ENCODE measurements at regions not wholly inside any gene's neighbourhood (a gene's known extent, or its start where the extent isn't known, plus 50 kb on each side); places are given as distances from the start of the nearest gene placed in this dataset.

GRCh38 chr4:140277576-140277975 is 95.9 kb upstream of the SCOC start:
- no peak for TF ChIP-seq CTCF (IDR thresholded peaks at IDR 0.05)
- TF ChIP-seq POLR2A (IDR thresholded peaks at IDR 0.05): no peak
- no peak for TF ChIP-seq POLR2AphosphoS5 (IDR thresholded peaks at IDR 0.05)
